ENCODE measurements at regions not wholly inside any gene's neighbourhood (a gene's known extent, or its start where the extent isn't known, plus 50 kb on each side); places are given as distances from the start of the nearest gene placed in this dataset.

DNA sequence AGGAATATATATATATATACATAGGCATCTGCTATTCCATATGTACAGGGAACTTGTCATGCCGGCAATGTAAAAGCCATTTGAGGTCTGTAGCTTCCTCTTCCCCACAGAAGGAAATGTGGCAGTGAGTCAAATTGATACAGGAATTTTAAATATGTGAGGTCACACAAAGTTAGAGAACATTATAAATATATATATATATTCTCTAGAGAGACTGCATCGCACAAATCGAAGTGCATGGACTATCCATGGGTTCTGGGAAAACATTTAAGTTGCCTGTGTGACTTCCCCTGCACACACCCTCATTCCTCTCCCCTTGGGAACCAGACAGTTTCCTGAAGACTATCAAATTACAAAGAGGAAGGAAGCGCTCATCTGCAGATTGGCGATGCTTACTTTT lies 100.9 kb upstream of the CCDC91 start:
- CTCF ChIA-PET, result no interaction called here
- Mint-ChIP-seq H3K27me3 (ENCODE audit: insufficient read depth, unreplicated experiment) (peaks cover 23% of the 10 kb centered on the region), H3K36me3 (ENCODE audit: insufficient read depth, unreplicated experiment) (no peaks in the 10 kb centered on the region), H3K4me3 (ENCODE audit: unreplicated experiment) (no peak overlapping the region), H3K9me3 (ENCODE audit: unreplicated experiment) (no peaks in the 10 kb centered on the region), H3K4me1 (ENCODE audit: low read depth, unreplicated experiment) (no peaks in the 10 kb centered on the region), H3K27ac (ENCODE audit: unreplicated experiment) (no peak overlapping the region)
- DNase-seq, result no peak
- Histone ChIP-seq H3K4me1 (no peaks in the 10 kb centered on the region), H3K27me3 (replicated peaks; ENCODE audit: control insufficient read depth, insufficient read depth, low read length) (no peaks in the 10 kb centered on the region; the same call in 1 of the 2 replicates), H3K36me3 (ENCODE audit: control insufficient read depth, insufficient read depth, low read length) (no peaks in the 10 kb centered on the region), H3K4me3 (ENCODE audit: low read depth, low read length) (no peak overlapping the region), H3K9me3 (no peaks in the 10 kb centered on the region)
- POLR2A ChIA-PET, result no interaction called here
- intact Hi-C loops (cut with micrococcal nuclease; ENCODE audit: unreplicated experiment), result no loop called here
- TF ChIP-seq, protein P1, sequence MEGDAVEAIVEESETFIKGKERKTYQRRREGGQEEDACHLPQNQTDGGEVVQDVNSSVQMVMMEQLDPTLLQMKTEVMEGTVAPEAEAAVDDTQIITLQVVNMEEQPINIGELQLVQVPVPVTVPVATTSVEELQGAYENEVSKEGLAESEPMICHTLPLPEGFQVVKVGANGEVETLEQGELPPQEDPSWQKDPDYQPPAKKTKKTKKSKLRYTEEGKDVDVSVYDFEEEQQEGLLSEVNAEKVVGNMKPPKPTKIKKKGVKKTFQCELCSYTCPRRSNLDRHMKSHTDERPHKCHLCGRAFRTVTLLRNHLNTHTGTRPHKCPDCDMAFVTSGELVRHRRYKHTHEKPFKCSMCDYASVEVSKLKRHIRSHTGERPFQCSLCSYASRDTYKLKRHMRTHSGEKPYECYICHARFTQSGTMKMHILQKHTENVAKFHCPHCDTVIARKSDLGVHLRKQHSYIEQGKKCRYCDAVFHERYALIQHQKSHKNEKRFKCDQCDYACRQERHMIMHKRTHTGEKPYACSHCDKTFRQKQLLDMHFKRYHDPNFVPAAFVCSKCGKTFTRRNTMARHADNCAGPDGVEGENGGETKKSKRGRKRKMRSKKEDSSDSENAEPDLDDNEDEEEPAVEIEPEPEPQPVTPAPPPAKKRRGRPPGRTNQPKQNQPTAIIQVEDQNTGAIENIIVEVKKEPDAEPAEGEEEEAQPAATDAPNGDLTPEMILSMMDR (IDR thresholded peaks at IDR 0.05; ENCODE audit: insufficient read depth in 1 of 2, low read depth in 1 of 2, low read length in 1 of 2, severe bottlenecking in 1 of 2, unreplicated experiment in 1 of 2), result no peak
- no TSS peak for BruUV-seq (replicated peaks)

DNA sequence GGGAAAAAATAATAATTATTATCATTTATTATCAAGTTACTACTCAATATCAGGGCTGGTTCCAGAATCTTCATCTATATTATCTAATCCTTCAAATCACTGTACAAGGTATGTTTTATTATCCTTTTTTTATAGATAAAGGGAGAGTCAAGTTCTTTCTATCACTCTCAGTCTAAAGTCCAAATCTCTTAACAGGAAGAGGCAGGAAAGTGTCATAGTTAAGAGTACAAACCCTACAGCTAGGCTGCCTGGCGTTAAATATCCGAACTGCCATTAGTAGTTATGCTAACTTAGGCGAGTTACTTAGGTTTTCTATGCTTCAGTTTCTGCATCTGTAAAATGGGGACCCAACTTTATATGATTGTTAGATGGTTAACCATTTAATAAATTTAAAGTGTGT lies 99.4 kb upstream of the CCDC91 start:
- TF ChIP-seq, protein P1 (IDR thresholded peaks at IDR 0.05; ENCODE audit: insufficient read depth in 1 of 2, low read depth in 1 of 2, low read length in 1 of 2, severe bottlenecking in 1 of 2, unreplicated experiment in 1 of 2), result no peak
- BruUV-seq (replicated peaks), result no TSS peak
- DNase-seq, result no peak
- Histone ChIP-seq H3K4me1 (no peaks in the 10 kb centered on the region), H3K36me3 (ENCODE audit: control insufficient read depth, insufficient read depth, low read length) (no peaks in the 10 kb centered on the region), H3K9me3 (no peaks in the 10 kb centered on the region), H3K27me3 (replicated peaks; ENCODE audit: control insufficient read depth, insufficient read depth, low read length) (no peaks in the 10 kb centered on the region; the same call in 1 of the 2 replicates), H3K4me3 (ENCODE audit: low read depth, low read length) (no peak overlapping the region)
- Mint-ChIP-seq H3K9me3 (ENCODE audit: unreplicated experiment) (no peaks in the 10 kb centered on the region), H3K4me1 (ENCODE audit: low read depth, unreplicated experiment) (no peaks in the 10 kb centered on the region), H3K27ac (ENCODE audit: unreplicated experiment) (no peak overlapping the region), H3K27me3 (ENCODE audit: insufficient read depth, unreplicated experiment) (peaks cover 20% of the 10 kb centered on the region), H3K36me3 (ENCODE audit: insufficient read depth, unreplicated experiment) (no peaks in the 10 kb centered on the region), H3K4me3 (ENCODE audit: unreplicated experiment) (no peak overlapping the region)
- POLR2A ChIA-PET, result no interaction called here
- intact Hi-C loops (cut with micrococcal nuclease; ENCODE audit: unreplicated experiment), result no loop called here
- CTCF ChIA-PET, result no interaction called here

DNA sequence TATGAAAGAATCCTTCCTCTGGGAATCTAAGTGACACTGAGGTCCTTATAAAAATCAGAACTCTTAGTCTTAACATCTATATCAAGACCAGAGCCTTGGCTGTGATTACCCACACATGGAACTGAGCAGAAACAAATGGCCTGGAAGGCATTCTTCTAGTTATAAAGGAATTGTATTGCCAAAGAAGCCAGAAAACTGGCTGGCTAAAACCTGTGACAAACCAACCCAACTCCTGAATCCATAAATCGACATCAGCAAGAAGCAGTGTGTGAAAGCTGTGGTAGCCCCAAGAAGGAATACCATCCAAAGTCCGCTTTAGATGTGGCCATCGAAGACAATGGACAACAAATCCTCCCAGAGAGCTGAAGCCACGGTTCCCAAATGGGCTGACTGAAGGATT lies 97.9 kb upstream of the CCDC91 start:
- no peak for DNase-seq
- TF ChIP-seq, protein P1 (IDR thresholded peaks at IDR 0.05; ENCODE audit: insufficient read depth in 1 of 2, low read depth in 1 of 2, low read length in 1 of 2, severe bottlenecking in 1 of 2, unreplicated experiment in 1 of 2), result no peak
- ChIA-PET CTCF (no interaction called here), POLR2A (no interaction called here)
- intact Hi-C loops (cut with micrococcal nuclease; ENCODE audit: unreplicated experiment), result no loop called here
- Histone ChIP-seq H3K27me3 (replicated peaks; ENCODE audit: control insufficient read depth, insufficient read depth, low read length) (no peaks in the 10 kb centered on the region; the same call in 1 of the 2 replicates), H3K4me1 (no peaks in the 10 kb centered on the region), H3K36me3 (ENCODE audit: control insufficient read depth, insufficient read depth, low read length) (no peaks in the 10 kb centered on the region), H3K4me3 (ENCODE audit: low read depth, low read length) (no peak overlapping the region), H3K9me3 (no peaks in the 10 kb centered on the region)
- H3K4me1 Mint-ChIP-seq (ENCODE audit: low read depth, unreplicated experiment), result no peaks in the 10 kb centered on the region
- H3K36me3 Mint-ChIP-seq (ENCODE audit: insufficient read depth, unreplicated experiment), result no peaks in the 10 kb centered on the region
- BruUV-seq (replicated peaks), result no TSS peak
- no peaks in the 10 kb centered on the region for H3K9me3 Mint-ChIP-seq (ENCODE audit: unreplicated experiment)
- H3K27ac Mint-ChIP-seq (ENCODE audit: unreplicated experiment), result no peak overlapping the region
- H3K4me3 Mint-ChIP-seq (ENCODE audit: unreplicated experiment), result no peak overlapping the region
- H3K27me3 Mint-ChIP-seq (ENCODE audit: insufficient read depth, unreplicated experiment), result peaks cover 14% of the 10 kb centered on the region

Measured in Caco-2 (cell line).